Osteocyte (in vitro differentiated cells): ENCODE measurements at regions not wholly inside any gene's neighbourhood (a gene's known extent, or its start where the extent isn't known, plus 50 kb on each side); places are given as distances from the start of the nearest gene placed in this dataset.

Experiments used
- DNase-seq: peaks from one replicate; pipeline ENCODE4 v3.0.0; 2021; ENCODE audit warnings: mixed read lengths; ENCODE audit not compliant: unreplicated experiment; ENCODE audit errors: extremely low spot score
- H3K27ac Mint-ChIP-seq: one replicate; pipeline ENCODE4 v1.8.0; 2021; ENCODE audit warnings: mild to moderate bottlenecking, mixed read lengths; ENCODE audit not compliant: unreplicated experiment
- H3K27me3 Mint-ChIP-seq: one replicate; pipeline ENCODE4 v1.8.0; 2021; ENCODE audit warnings: mixed read lengths; ENCODE audit not compliant: unreplicated experiment
- H3K36me3 Mint-ChIP-seq: one replicate; pipeline ENCODE4 v1.8.0; 2021; ENCODE audit warnings: mixed read lengths; ENCODE audit not compliant: unreplicated experiment
- H3K4me1 Mint-ChIP-seq: one replicate; pipeline ENCODE4 v1.8.0; 2021; ENCODE audit warnings: mixed read lengths; ENCODE audit not compliant: unreplicated experiment
- H3K4me3 Mint-ChIP-seq: one replicate; pipeline ENCODE4 v1.8.0; 2021; ENCODE audit warnings: mild to moderate bottlenecking, moderate library complexity, mixed read lengths; ENCODE audit not compliant: unreplicated experiment
- H3K9me3 Mint-ChIP-seq: one replicate; pipeline ENCODE4 v1.8.0; 2021; ENCODE audit warnings: mixed read lengths; ENCODE audit not compliant: unreplicated experiment
- CTCF ChIP-seq: fragments of 200-600 bp; sonication (generic); IDR thresholded peaks from 2 replicates; pipeline ENCODE4 v1.5.0; 2021; ENCODE audit warnings: antibody characterized with exemption, mild to moderate bottlenecking, moderate library complexity

- Mint-ChIP-seq H3K27ac (no peak overlapping the region), H3K4me1 (no peaks in the 10 kb centered on the region), H3K36me3 (no peaks in the 10 kb centered on the region), H3K4me3 (no peak overlapping the region), H3K9me3 (no peaks in the 10 kb centered on the region), H3K27me3 (no peaks in the 10 kb centered on the region)
- no peak for DNase-seq
- no peak for TF ChIP-seq CTCF
Observed at GRCh38 chr10:120161111-120161510, 268.6 kb downstream of the SEC23IP start.

GRCh38 chr10:120162471-120162870 is 269.9 kb downstream of the SEC23IP start:
- DNase-seq, result no peak
- no peak overlapping the region for H3K4me3 Mint-ChIP-seq
- no peaks in the 10 kb centered on the region for H3K27me3 Mint-ChIP-seq
- TF ChIP-seq CTCF, result no peak
- no peaks in the 10 kb centered on the region for H3K4me1 Mint-ChIP-seq
- no peaks in the 10 kb centered on the region for H3K36me3 Mint-ChIP-seq
- no peaks in the 10 kb centered on the region for H3K9me3 Mint-ChIP-seq
- H3K27ac Mint-ChIP-seq, result no peak overlapping the region

- Mint-ChIP-seq H3K27ac (no peak overlapping the region), H3K36me3 (no peaks in the 10 kb centered on the region), H3K4me3 (no peak overlapping the region), H3K4me1 (no peaks in the 10 kb centered on the region), H3K9me3 (no peaks in the 10 kb centered on the region), H3K27me3 (no peaks in the 10 kb centered on the region)
- TF ChIP-seq CTCF, result no peak
- DNase-seq, result no peak
Observed at GRCh38 chr10:120172356-120172755, 279.8 kb downstream of the SEC23IP start.

GRCh38 chr10:120174491-120174890 is 282.0 kb downstream of the SEC23IP start:
- H3K4me1 Mint-ChIP-seq, result no peaks in the 10 kb centered on the region
- no peak overlapping the region for H3K27ac Mint-ChIP-seq
- no peaks in the 10 kb centered on the region for H3K27me3 Mint-ChIP-seq
- H3K4me3 Mint-ChIP-seq, result no peak overlapping the region
- TF ChIP-seq CTCF, result no peak
- no peaks in the 10 kb centered on the region for H3K9me3 Mint-ChIP-seq
- no peaks in the 10 kb centered on the region for H3K36me3 Mint-ChIP-seq
- DNase-seq, result no peak

GRCh38 chr10:120177330-120177729 is 279.7 kb upstream of the PLPP4 start:
- Mint-ChIP-seq H3K4me3 (no peak overlapping the region), H3K27ac (no peak overlapping the region), H3K36me3 (no peaks in the 10 kb centered on the region), H3K9me3 (no peaks in the 10 kb centered on the region), H3K4me1 (no peaks in the 10 kb centered on the region), H3K27me3 (no peaks in the 10 kb centered on the region)
- no peak for TF ChIP-seq CTCF
- no peak for DNase-seq
